Stimulated activated naive CD4-positive, alpha-beta T cell (primary cell): ENCODE measurements at regions not wholly inside any gene's neighbourhood (a gene's known extent, or its start where the extent isn't known, plus 50 kb on each side); places are given as distances from the start of the nearest gene placed in this dataset.
"Not testable (repeated sequence)": the region's sequence is repeated elsewhere in the genome, so short reads cannot be mapped to it uniquely, and the experiment has no call there.

ENCODE experiments used
- DNase-seq, 6 experiments: peaks; one replicate each; lab custom pipeline; 2025; lab: John Stamatoyannopoulos, UW

DNA sequence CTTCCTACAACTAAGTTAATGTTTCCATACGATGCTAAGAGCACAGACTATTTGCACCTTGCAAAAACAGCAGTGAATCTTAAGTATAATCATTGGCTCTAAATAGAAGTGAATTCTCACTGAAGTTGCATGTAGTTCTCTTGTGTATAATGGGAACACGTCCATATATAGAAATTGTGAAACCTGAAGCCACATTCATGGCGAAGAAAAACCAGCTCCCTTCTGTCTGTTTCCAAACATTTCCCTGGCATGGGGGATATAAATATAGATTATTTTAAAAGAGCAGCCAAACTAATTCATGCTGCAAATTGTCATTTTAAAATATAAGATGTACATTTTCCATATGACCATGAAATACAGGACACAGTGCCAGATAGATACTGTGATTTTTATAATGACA, 71.1 kb downstream of the TRAM1L1 start:
- DNase-seq: no peak

DNA sequence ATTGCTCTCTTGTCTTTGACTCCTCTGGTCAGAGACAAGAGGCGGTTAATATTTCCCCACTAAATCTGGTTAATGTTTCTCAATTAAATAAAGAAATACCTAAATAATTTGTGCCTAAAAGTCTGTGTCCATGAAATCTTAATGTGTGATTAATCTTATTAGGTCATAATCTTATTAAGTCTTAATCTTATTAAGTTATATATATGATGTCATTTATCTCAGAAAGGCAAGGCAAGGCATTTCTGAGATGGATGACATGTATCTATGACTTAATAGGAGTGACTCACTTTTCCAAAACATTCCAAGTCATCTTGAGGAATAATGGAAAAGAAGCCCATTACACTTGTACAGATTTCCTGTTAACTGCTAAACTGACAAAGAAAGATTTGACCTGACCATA, 74.7 kb downstream of the TRAM1L1 start:
- DNase-seq: no peak

DNA sequence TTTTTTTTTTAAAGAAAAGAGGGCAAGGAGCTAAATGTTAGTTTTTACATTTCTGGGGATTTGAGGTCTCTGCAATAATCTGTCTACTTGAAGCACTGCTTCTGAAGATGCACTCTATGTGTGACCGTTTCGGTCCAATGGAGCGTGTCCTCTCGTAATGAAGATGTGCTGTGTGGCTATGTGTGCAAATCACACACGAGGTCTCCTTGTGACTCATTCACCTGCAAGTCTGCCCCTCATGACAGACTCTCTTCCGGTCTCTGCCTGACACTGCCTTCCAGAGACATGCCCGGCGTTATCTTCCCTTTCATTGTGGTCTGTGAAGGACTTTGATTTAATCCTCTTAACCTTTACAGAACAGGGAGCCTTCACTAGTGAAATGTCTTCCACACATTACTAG, 84.3 kb downstream of the TRAM1L1 start:
- DNase-seq: no peak

GRCh38 chr4:116982656-116983055, 102.7 kb downstream of the TRAM1L1 start:
- no peak for DNase-seq

DNA sequence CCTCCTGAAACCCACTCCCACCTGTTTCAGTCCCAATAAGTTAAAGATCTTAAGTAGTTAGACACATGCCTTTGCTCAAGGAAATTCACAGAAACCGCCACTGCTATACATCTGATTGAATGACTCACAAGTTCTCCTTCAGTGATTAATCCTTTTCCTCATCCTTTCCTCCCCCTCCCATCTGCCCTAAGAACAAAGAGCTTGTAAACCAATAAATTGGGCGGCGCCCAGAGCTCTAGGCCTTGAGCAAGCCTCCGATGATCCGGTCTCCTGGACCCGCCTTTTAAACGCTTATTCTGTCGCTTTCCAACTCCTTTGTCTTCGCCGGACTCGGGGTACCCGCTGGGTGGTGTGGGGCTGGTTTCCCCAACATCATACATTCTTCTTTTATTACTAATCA, 104.9 kb downstream of the TRAM1L1 start:
- not testable (repeated sequence) for DNase-seq

DNA sequence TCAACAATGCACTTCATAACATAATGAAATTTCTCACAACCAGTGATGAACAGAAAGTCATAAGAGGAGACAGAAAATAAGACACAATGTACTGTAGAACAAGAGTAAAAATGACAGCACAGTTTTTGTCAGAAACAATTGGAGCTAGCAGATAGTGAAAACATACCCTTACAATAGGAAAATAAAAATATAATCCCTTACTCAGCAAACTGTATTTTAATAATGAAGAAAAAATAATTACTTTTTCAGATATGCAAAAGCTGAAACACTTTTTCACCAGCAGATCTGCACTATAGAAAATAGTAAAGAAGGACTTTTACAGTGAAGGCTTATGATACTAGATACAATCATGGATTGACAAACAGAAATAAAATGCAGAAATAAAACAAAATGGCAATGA, 126.3 kb downstream of the TRAM1L1 start:
- no peak for DNase-seq

DNA sequence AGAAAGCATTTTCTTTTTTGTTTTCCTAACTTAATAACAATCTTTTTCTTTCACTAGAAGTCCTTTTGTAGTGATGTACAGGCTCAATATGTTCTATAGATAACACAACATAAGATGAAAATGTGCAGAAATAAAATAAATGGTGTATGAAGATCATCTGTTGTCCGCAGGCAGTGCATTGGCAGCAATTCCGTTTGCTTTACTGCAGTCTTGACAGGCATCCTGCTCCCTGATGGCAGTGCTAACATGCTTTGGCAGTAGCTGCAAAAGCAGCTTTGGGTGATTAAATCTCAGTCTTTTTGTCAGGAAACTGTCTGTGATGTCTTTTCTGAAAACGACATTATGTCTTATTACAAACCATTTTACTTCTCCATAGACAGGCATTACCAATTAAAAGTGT, 131.4 kb downstream of the TRAM1L1 start:
- no peak for DNase-seq

- DNase-seq: no peak
Measured at GRCh38 chr4:116952530-116953136, 132.7 kb downstream of the TRAM1L1 start.

GRCh38 chr4:116949856-116950255, 135.5 kb downstream of the TRAM1L1 start:
- no peak for DNase-seq

DNA sequence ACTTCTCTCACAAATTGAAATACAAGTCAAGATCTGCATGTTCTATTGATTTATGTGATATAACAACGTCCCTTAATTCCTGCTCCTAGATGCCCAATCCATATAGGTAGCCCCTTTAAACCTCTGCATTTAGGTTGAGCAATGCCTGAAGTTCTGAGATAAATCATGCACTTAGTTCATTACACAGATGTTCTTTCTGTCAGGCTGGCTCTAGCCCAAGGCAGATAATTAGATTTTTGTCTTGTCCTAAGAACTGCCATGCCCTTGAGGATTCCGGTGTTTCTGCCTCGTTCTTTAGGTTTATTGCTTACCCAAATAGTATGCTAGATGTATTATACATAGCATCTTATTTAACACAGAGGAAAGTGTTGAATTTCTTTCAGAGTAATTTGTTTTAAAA, 143.1 kb downstream of the TRAM1L1 start:
- DNase-seq: no peak

DNA sequence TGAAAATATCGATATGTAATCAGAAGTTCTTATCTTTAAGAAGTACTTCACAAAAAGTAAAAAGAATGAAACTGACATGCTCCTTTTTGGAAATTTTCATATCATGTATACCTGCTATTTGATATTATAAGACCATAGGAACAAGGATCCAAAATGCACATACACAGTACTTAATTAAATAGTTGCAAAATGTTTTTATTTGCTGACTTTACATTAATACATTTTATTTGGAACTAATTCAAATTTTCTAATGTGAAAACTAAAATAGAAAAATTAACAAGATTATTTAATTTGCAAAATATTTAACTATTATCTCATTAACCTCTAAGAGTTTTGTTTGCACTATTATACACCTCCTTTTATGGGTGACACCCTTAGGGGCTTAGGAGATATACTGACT, 155.0 kb downstream of the TRAM1L1 start:
- DNase-seq: no peak

DNA sequence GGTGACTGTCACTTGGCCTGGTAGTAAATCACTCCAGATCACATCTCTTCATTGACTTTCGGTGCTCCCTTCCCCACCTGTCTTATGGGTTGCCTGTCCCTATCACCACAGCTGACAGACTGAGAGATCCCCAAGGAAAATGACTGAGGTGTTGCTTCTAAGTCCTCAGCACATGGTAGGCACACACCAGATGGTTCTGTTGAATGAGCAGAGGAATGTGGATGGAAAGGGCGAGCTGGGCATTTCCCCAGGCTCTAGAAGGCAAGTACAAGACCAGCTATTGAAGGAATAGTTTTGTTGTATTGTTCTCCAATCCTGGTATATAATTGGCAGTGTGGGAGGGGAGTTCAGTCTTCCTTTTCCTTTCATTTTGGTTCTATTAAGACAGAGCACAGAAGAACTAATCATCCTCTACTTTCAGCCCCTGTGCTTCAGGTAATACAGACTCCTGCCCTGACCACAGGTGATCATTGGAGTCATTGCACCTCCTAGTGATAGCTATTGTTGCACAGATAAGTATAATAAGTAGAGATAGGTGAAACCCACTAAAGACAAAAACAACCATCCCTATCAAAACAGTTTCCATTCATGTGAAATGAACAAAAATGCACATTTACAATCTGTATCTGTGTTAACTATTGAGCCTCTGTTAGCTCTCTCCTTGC, 158.6 kb downstream of the TRAM1L1 start:
- no peak for DNase-seq

DNA sequence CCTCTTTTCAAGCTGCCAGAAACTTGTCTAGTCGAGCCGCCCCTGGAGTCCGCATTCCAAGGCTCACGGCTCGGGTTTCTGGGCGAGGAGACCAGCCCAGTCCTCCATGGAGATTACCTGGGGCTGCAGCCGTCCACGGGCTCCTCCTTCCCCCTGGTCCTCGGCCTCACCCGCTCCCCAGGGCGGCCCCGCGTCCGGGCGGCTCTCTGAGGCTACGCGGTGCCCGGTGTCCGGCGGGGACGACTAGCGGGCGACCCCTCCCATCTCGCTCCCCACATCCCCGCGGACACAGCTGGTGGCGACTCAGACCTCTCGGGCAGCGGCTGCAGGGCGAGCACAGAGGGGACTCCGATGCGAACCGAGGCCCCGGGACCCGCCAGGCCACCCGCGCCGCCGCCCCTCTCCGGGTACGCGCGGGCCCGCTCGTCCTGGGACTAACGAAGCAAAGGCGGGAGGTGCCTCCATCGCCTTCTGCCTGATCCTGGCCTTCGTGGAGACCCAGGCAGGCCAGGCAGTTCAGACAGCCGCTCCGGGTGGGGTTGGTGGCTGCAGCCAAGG, 159.4 kb downstream of the TRAM1L1 start:
- peak in 1 of 6 experiments; percentile 0 for DNase-seq

GRCh38 chr4:116923389-116923788, 162.0 kb downstream of the TRAM1L1 start:
- DNase-seq: no peak

DNA sequence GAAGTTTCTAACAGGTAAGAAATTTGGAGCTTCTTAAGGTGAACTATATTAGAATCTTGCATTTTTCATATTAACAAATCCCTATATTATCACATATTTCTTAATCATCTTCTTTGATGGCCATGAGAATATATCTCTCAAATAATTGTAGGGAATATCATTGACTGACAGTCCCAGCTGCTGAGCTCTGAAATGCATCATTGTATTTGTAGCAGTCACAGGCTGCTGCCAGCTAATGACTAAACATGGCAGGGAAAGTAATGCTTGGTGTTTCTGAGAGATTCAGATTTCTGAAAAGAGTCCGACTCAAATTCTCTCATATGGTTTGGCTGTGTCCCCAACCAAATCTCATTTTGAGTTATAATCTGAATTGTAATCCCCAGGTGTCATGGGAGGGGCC, 171.9 kb downstream of the TRAM1L1 start:
- no peak for DNase-seq

DNA sequence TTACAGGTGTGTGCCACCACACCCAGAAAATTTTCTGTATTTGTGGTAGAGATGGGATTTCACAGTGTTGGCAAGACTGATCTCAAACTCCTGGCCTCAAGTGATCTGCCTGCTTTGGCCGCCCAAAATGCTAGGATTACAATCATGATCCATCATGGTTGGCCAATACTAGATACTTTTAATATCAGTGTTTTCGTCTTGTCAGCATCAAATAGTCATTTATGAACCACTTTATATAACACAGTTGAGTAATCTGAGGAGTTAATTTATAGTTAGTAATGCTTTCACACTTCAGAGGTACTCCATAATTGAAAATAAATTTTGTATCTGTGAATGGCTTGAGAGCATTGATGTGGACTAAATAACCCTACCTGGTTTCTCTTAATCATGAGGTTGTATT, 178.6 kb downstream of the TRAM1L1 start:
- DNase-seq: no peak

DNA sequence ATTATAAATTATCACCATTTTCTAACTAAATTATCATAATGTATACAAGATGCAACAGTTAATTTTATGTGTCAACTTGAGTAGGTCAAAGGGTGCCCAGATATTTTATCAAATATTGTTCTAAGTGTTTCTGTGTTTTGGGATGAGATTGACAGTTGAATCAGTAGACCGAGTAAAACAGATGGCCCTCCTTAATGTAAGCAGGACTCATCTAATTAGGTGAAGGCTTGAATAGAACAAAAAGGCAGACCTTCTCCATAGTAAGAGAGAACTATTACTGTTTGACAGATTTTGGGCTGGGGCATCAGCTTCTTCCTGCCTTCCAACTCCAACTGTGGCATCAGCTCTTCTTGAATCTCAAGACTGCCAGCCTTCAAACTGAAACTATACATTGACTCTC, 185.8 kb downstream of the TRAM1L1 start:
- no peak for DNase-seq

DNA sequence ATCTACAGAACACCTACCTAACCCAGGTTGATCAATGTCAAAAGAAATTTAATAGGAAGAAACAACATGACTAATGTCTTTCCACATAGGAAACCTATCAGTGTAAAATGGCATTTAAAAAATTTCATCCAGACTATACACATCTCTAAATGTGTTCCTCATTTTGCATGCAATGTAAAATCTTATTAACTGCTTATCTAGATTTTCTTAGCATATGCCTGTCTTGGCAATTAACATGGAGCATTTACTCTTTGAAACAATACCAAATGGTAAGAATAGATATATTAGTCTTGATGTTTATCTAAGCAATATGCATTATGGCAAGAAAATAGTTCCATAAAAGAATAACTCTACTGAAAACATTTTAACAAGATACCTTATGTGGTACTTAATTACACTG, 199.8 kb downstream of the TRAM1L1 start:
- no peak for DNase-seq

- DNase-seq: no peak
Measured at GRCh38 chr4:116882503-116882902, 202.9 kb downstream of the TRAM1L1 start.

DNA sequence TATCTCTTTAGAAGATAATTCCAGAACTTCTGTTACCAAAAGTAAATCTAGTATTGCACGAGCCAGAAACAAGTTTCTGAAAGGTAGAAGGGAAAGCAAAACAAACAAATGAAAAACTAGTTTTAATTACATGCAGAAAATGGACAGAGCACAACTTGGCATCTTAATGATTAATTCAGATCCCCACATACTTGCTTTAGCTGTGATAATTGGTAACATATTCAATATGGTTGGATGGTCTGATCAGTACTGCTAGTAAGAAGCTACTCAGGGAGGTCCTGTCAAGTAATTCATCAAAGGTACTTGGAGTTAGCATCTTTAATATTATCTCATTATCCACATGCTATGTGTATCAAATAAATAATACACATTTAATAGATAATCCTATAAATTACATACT, 204.3 kb downstream of the TRAM1L1 start:
- no peak for DNase-seq

GRCh38 chr4:116880625-116881024, 204.8 kb downstream of the TRAM1L1 start:
- no peak for DNase-seq

DNA sequence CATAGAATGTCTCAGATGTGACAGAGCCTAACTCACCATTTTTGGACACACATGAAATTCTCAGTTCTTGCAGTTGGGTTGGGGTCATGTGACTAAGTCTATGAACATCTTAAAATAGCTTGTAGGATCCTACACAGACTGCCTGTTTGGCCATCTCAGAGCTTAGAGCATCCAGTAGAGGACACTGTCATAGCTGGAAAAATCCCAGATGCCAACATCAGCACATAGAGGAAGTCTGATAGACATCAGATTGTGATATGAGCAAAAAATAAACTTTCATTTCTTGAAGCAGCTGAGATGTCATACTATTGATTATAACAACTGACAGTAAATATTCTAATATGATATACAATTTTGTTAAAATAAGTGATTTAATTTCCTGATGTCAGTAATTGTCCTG, 207.1 kb downstream of the TRAM1L1 start:
- no peak for DNase-seq

DNA sequence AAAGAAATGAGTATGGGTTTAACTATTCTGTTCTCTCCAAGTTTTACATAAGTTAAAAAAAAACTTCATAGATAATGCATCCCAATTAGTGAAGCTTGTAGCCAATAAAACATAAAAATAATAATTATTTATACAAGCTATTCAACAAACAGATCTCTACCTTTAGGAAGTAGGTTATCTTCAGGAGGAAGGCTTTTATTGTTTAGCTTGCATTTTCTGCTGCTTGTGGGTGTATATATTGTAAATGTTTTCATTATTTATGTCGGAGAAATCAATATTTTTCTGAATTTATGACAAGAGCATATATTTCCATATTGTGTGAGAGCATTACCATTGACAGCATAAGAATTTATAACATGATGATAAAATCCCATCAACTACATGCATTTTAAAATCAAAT, 208.3 kb downstream of the TRAM1L1 start:
- no peak for DNase-seq

DNA sequence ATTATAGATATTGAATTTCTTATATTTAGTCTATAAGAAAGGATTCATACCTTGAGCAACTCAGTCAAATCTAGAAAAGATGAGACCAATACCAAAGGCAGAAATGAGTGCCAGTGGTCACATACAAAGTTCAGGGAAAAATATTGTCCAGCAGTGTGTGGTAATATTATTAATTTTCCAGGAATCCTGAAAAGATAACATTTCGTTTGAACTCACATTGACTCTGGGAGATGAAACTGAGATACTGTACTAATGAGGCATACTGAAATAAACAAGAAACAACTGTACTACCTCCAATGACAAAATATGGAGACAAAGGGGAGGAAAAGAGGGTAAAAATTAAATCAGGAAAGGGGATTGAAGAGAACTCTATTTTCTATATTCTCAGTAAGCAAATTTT, 212.4 kb downstream of the TRAM1L1 start:
- DNase-seq: no peak
